ENCODE measurements at regions not wholly inside any gene's neighbourhood (a gene's known extent, or its start where the extent isn't known, plus 50 kb on each side); places are given as distances from the start of the nearest gene placed in this dataset.

DNA sequence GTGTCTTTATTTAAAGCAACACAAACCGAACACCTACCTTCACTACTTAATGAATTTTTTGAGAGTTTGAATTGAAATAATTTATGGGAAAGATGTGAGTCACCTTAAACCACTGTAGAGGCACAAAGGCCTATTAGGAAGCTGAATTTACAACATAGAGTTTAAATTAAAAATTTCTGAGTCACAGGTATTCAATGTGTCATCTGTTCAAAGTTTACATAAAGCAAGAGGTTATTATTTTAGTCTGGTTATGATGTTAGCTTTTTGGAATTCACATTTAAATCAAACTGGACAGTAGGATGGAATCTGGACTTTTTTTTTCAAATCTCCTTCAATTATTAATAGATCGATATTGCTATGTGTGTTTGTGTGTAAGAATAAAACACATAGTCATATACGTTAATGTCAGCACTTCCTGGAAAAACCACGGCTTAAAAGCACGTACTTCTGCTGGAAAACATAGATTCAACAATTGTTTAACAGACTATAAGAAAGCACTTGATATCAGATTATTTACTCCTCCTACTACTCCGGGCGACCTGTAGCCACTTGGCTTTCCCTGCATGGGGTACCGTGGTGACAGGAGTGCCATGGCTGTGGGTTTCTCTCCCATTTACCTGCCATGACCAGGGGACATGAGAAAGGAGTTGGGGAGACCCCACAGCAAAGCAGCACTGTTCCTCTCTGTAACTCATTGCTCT lies 638.6 kb downstream of the SEMA5A start:
- DNase-seq (ENCODE audit: low spot score), result no peak

DNA sequence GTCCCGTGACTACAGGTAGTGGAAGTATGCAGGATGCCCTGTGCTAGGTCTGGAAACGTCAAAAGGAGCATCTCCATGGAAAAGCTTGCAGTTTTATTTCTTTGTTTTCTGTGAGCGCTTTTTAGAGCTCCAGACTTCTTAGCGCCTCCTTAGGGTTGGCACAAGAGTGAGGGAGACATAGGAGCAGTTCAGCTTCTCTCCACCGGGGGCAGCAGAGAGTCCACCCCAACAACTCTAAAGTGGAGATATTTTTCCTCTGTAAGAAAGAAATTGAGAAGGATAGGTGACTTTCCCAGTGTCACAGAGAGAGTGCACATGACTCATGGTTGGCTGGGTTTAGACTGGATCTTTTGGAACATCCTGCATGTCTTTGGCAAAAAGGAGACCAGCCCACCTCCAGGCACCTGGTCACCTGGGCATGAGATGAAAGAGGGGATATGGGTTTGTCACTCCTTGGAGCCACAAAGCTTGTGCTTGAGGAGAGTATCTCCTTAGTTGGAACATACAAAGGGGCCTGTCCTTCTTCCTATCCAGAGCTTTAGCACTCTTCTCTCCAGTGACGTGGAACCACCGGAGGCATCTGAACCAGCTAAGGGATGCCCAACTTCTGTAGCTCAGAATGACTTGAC lies 637.7 kb downstream of the SEMA5A start:
- peak; percentile 73 for DNase-seq (ENCODE audit: low spot score)

GRCh38 chr5:8912106-8912505 lies 633.8 kb downstream of the SEMA5A start:
- no peak for DNase-seq (ENCODE audit: low spot score)

GRCh38 chr5:8913522-8913921 lies 632.4 kb downstream of the SEMA5A start:
- no peak for DNase-seq (ENCODE audit: low spot score)

- no peak for DNase-seq (ENCODE audit: low spot score)
These were observed 626.8 kb downstream of the SEMA5A start for GRCh38 chr5:8919096-8919495.

GRCh38 chr5:8923526-8923925 lies 622.3 kb downstream of the SEMA5A start:
- DNase-seq (ENCODE audit: low spot score), result no peak

DNA sequence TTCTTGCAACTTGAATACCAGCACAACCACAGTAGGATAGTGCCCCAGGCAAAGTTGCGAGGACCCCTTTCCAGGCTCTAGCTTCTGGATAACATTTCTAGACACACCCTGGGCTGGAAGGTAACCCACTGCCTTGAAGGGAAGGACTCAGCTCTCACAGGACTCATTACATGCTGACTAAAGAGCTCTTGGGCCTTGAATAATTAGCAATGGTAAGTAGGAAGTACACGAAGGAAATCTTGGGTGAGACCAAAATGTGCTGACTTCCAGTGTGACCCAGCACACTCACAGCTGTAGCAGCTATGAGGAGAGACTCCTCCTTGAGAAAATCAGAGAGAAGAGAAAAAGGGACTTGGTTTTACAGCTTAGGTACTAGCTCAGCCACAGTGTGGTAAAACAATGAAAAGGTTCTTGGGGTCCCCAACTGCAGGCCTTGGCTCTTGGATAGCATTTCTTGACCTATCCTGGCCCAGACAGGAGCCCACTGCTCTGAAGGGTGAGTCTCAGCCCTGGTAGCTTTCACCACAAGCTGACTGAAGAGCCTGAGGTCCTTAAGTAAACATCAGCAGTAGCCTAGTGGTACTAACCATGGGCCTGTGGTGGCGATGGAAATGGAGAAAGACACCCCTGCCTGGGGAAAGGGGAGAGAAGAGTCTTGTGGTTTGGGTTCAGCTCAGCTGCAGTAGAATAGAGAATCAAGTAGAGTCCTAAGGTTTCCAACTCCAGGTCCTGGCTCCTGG lies 621.7 kb downstream of the SEMA5A start:
- no peak for DNase-seq (ENCODE audit: low spot score)

DNA sequence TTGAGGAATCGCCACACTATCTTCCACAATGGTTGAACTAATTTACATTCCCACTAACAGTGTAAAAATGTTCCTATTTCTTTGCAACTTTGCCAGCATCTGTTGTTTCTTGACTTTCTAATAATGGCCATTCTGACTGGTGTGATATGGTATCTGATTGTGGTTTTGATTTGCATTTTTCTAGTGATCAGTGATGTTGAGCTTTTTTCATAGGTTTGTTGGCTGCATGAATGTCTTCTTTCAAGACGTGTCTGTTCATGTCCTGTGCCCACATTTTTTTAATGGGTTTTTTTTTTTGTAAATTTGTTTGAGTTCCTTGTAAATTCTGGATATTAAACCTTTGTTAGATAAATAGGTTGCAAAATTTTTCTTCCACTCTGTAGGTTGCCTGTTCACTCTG lies 615.9 kb downstream of the SEMA5A start:
- no peak for DNase-seq (ENCODE audit: low spot score)

GRCh38 chr5:8934455-8934854 lies 611.4 kb downstream of the SEMA5A start:
- DNase-seq (ENCODE audit: low spot score), result no peak

GRCh38 chr5:8940934-8941333 lies 604.9 kb downstream of the SEMA5A start:
- no peak for DNase-seq (ENCODE audit: low spot score)

GRCh38 chr5:8943301-8943700 lies 602.6 kb downstream of the SEMA5A start:
- no peak for DNase-seq (ENCODE audit: low spot score)

DNA sequence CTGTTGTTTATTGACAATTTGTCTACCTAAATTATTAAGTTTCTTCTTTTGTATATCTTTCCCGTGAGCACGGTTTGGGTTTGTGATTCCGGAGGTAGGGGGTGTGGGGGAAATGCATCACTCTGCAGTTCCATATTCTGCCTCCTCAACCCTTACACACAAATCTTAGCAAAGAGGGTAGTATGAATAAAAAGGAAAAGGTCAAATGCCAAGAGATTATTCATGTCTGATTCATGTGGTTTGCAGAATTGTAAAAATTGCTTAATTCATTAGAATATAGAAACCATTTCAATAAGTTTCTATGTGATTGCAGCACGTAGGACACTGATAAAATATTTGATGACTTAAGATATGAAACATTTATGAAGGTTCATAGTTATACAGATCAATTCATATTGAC lies 601.9 kb downstream of the SEMA5A start:
- no peak for DNase-seq (ENCODE audit: low spot score)

- no peak for DNase-seq (ENCODE audit: low spot score)
These were observed 599.9 kb downstream of the SEMA5A start for GRCh38 chr5:8945972-8946371.

DNA sequence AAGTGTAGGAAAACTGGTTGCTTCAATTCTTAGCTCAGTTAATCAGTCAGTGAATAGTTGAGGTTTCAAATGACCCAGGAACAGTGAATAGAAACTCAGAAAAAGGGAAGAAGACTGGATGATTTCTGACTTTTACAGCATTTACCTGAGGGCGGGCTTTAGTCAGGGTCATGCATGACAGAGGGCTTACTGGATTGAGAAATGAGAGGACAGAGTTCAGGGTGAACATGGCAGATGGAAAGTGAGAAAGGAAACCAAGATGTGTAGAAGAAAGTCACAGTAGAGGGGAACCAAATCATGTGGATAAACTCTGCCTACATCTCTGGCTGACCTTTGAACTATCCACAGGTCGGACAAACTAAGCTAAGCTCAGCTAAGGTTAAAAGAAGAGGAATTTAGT lies 596.0 kb downstream of the SEMA5A start:
- no peak for DNase-seq (ENCODE audit: low spot score)

GRCh38 chr5:8952147-8952546 lies 593.7 kb downstream of the SEMA5A start:
- DNase-seq (ENCODE audit: low spot score), result no peak

GRCh38 chr5:8953016-8953415 lies 592.9 kb downstream of the SEMA5A start:
- no peak for DNase-seq (ENCODE audit: low spot score)

GRCh38 chr5:8953911-8954438 lies 591.9 kb downstream of the SEMA5A start:
- no peak for DNase-seq (ENCODE audit: low spot score)

DNA sequence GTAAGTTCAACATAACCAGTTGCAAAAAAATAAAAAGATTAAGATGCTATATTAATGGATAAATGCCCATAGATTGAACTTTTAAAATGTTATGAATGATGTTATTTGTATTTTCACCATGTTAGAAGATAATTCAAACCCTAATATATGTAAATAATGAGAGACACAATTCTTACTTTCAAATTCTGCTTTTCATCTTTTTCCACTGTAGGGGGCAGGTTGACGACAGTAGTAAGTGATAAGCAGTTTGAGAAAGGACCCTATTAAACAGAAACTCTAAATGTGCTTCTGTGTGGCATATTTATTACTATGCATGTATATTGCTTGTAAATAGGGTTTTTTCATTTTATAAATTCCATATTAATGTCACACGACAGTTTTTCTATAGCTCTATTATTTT lies 591.1 kb downstream of the SEMA5A start:
- no peak for DNase-seq (ENCODE audit: low spot score)

DNA sequence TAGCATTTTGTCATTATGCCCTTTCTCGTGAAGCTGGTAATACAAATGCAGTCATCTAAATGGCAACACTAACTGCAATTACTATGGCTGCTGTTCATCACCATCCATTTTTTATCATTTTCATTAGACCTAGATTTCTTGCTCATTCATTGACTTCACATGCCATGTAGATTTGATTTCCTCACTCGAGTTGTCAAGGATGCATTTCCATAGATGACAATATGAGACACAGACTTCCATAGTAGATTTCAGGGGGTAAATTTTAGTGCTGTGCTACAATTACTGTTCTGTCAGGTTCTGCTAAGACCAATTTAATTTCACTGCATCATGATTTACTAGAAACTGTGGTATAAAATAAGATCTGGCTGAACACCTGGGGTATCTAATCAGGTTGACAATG lies 589.2 kb downstream of the SEMA5A start:
- DNase-seq (ENCODE audit: low spot score), result no peak

- DNase-seq (ENCODE audit: low spot score), result no peak
These were observed 587.3 kb downstream of the SEMA5A start for GRCh38 chr5:8958602-8959001.

DNA sequence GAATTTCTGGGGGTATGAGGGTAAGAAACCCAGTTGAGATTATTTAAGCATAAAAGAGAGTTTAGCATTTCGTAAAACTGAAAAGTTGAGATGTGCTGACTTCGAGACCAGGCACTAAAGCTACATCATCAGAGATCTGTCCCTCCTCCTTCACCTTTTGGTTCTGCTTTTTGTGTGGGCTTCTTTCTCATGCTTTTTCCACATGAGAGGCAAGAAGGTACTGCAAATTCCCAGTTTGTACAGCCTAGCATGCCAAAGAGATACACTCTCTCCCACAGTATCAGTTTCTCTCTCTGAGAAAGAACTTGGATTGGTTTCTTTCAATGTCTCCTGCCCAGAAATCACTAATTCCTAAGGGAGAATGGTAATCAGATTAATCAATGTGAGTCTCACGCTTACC lies 584.7 kb downstream of the SEMA5A start:
- no peak for DNase-seq (ENCODE audit: low spot score)

- DNase-seq (ENCODE audit: low spot score), result no peak
These were observed 583.9 kb downstream of the SEMA5A start for GRCh38 chr5:8961956-8962355.

DNA sequence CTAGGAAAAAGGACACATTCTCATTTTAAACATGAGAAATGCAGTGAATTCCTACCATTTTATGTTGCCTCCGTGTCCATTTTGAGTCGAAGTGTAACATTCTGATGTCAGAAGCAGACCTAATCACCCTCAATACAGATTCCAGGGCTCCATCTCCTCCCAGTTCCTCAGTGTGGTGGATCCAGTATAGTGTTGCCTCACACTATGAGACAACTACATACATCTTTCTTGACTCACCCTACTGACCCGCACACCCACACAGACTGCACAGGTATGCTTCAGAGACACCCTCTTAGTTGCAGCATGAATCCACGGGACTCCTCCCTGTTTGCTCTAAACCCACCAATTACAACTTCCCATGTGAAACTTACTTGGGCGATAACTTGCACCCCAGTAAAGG lies 564.9 kb downstream of the SEMA5A start:
- DNase-seq (ENCODE audit: low spot score), result no peak
